ENCODE measurements at regions not wholly inside any gene's neighbourhood (a gene's known extent, or its start where the extent isn't known, plus 50 kb on each side); places are given as distances from the start of the nearest gene placed in this dataset.

- TF ChIP-seq CTCF (IDR thresholded peaks at IDR 0.05): no peak
- no peak for TF ChIP-seq POLR2A (IDR thresholded peaks at IDR 0.05)
These were observed 564.4 kb upstream of the LUZP2 start for GRCh38 chr11:23932485-23932898.
